ENCODE measurements at regions not wholly inside any gene's neighbourhood (a gene's known extent, or its start where the extent isn't known, plus 50 kb on each side); places are given as distances from the start of the nearest gene placed in this dataset.
"Not testable (repeated sequence)": the region's sequence is repeated elsewhere in the genome, so short reads cannot be mapped to it uniquely, and the experiment has no call there.

DNA sequence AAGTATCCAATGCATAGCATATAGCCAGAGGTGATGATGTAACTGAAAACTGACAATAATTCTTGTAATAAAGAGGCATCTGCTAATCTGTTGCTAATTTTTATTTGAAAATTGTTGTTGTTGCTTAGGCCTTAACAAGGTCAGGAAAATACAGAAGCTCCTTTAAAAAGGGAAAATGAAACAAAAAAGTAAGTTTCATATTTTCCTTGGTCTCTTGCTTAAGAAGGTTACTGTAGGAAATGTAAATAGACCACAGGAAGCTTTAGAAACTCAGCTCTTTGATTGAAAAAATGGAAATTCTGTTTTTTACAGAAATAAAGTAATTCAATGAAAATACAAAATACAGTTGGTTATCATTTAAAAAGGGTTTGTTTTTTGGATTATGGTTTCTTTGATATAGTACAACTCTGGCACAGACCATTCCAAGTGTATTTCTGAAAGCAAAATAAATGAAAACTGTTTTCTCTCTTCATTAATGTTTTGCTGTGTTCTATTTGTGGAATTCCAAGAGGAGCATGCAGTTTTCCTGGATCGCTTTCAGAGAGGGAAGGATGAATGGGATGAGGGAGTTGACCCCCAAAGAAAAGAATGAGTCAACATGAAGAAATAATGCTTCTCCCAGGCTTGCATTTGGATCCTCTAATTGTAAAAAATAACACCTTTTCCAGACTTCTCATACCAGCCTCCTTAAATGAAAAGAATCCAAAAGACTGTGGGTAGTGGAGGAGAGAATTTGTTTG, 398.0 kb upstream of the FAR2 start:
- no peak for FAIRE-seq
- TF ChIP-seq TAF1 (IDR thresholded peaks at IDR 0.05; ENCODE audit: borderline replicate concordance, low read depth, low read length) (no peak), POLR2AphosphoS5 (IDR thresholded peaks at IDR 0.05; ENCODE audit: low read depth, low read length) (no peak), POLR2A (IDR thresholded peaks at IDR 0.05; ENCODE audit: low read depth, low read length) (no peak)
- DNase-seq (ENCODE audit: insufficient read length) = no peak

DNA sequence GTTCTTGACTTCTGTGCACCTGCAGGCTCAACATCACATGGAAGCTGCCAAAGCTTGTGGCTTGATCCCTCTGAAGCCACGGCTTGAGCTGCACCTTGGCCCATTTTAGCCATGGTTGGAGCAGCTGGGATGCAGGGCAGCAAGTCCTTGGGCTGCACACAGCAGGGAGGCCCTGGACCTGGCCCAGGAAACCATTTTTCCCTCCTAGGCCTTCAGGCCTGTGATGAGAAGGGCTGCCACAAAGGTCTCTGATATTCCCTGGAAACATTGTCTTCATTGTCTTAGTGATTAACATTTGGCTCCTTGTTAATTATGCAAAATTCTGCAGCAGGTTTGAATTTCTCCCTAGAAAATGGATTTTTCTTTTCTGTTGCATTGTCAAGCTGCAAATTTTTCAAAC, 394.1 kb upstream of the FAR2 start:
- FAIRE-seq = no peak
- DNase-seq (ENCODE audit: insufficient read length) = no peak
- TF ChIP-seq POLR2AphosphoS5 (IDR thresholded peaks at IDR 0.05; ENCODE audit: low read depth, low read length) (no peak), POLR2A (IDR thresholded peaks at IDR 0.05; ENCODE audit: low read depth, low read length) (no peak), TAF1 (IDR thresholded peaks at IDR 0.05; ENCODE audit: borderline replicate concordance, low read depth, low read length) (no peak)

DNA sequence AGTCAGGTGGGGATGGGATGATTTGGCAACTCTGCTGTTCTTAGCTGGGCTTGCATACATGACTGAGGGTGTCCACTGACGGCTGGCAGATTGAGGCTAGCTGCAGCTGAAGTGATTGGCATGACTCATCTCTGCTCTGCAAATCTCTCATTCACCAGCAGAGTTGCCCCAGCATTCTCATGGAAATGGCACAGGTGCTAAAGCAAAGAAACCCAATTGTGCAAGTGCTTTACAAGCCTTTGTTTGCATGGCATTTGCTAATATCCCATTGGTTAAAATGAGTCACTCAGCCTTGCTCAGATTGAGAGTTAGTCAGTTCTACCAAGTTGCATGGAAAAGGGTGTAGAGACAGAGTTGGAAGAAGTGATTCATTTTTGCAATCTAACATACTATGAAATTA, 389.7 kb upstream of the FAR2 start:
- DNase-seq (ENCODE audit: insufficient read length) (no peak), FAIRE-seq (no peak)
- no peak for TF ChIP-seq POLR2AphosphoS5 (IDR thresholded peaks at IDR 0.05; ENCODE audit: low read depth, low read length)
- no peak for TF ChIP-seq POLR2A (IDR thresholded peaks at IDR 0.05; ENCODE audit: low read depth, low read length)
- no peak for TF ChIP-seq TAF1 (IDR thresholded peaks at IDR 0.05; ENCODE audit: borderline replicate concordance, low read depth, low read length)

DNA sequence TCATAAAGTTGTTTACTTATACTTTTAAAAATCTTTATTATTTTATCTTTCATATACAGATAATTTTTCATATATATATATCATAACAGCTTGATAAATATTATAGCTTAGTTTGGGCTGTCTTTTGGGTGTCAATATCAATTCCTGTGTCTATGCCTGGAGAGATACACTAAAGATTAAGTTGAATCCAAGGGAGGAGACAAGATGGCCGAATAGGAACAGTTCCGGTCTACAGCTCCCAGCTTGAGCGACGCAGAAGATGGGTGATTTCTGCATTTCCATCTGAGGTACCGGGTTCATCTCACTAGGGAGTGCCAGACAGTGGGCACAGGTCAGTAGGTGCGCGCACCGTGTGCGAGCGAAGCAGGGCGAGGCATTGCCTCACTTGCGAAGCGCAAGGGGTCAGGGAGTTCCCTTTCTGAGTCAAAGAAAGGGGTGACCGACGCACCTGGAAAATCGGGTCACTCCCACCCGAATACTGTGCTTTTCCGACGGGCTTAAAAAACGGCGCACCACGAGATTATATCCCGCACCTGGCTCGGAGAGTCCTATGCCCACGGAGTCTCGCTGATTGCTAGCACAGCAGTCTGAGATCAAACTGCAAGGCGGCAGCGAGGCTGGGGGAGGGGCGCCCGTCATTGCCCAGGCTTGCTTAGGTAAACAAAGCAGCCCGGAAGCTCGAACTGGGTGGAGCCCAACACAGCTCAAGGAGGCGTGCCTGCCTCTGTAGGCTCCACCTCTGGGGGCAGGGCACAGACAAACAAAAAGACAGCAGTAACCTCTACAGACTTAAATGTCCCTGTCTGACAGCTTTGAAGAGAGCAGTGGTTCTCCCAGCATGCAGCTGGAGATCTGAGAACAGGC, 388.8 kb upstream of the FAR2 start:
- FAIRE-seq; DNase-seq (ENCODE audit: insufficient read length): not testable (repeated sequence)

DNA sequence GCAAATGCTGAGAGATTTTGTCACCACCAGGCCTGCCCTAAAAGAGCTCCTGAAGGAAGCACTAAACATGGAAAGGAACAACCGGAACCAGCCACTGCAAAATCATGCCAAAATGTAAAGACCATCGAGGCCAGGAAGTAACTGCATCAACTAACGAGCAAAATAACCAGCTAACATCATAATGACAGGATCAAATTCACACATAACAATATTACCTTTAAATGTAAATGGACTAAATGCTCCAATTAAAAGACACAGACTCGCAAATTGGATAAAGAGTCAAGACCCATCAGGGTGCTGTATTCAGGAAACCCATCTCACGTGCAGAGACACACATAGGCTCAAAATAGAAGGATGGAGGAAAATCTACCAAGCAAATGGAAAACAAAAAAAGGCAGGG, 387.2 kb upstream of the FAR2 start:
- FAIRE-seq = not testable (repeated sequence)

DNA sequence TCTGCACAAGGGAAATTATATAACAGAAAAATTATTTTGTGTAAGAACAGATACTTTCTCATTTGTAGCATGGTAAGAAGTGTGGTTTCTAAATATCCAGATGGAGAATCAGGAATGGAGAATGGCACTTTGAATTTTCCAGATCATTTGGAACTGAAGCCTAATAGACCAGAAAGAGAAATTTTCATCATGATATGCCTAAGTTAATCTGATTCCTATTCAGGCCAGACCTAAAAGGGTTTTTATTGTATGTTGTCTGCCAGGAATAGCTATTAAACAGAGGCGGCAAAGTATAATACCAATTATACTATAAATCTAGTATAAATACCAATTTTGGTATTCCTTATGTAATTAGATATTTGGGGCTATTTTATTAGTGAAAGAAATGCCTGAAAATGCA, 382.7 kb upstream of the FAR2 start:
- FAIRE-seq = no peak
- TF ChIP-seq TAF1 (IDR thresholded peaks at IDR 0.05; ENCODE audit: borderline replicate concordance, low read depth, low read length) (no peak), POLR2AphosphoS5 (IDR thresholded peaks at IDR 0.05; ENCODE audit: low read depth, low read length) (no peak), POLR2A (IDR thresholded peaks at IDR 0.05; ENCODE audit: low read depth, low read length) (no peak)

More for the DNA sequence above, 387.2 kb upstream of the FAR2 start:
- DNase-seq (ENCODE audit: insufficient read length) = not testable (repeated sequence)

DNA sequence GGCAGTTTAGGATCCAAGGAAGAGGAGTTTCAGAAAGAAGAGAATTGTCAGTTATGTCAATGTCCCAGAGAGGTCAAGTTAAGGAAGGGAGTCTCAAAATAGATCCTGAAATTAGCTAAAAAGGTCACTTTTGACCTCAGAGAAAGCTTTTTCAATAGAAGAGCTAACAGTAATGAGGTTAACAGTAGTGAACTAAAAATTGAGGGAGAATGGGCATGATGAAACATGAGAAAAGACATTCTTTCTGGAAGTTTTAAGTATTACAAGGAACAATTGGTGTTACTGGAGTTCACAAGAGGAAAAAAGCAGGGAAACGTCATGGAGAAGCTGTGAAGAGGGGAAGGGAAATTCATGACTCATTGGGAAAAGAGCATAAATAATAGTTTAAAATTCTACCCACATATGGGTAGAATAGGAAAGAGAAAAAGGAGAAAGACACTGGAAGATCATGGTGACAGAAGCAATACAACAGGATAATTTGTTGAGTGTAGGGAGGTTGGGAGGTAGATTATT, 381.2 kb upstream of the FAR2 start:
- DNase-seq (ENCODE audit: insufficient read length) (no peak), FAIRE-seq (no peak)
- TF ChIP-seq POLR2A (IDR thresholded peaks at IDR 0.05; ENCODE audit: low read depth, low read length) = no peak
- no peak for TF ChIP-seq TAF1 (IDR thresholded peaks at IDR 0.05; ENCODE audit: borderline replicate concordance, low read depth, low read length)

More for the DNA sequence above, 382.7 kb upstream of the FAR2 start:
- no peak for DNase-seq (ENCODE audit: insufficient read length)

DNA sequence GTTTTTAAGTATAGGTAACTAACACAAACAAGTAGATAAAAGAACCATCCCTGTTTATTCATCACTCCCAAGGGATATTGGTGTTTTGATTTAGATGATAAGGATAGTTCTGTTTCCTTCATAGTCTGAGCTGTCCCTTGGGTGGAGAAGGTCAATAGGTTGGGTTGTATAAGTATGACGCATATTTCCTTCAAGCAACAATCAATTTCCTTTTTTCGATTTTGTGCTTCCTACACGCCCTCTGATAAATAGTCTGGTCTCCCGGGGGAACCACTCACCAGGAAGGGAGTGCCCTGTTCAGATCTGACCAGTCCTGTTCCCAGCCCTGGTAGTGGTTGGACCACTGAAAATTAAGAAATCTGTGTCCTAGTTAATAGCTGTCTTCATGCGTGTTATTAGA, 378.8 kb upstream of the FAR2 start:
- FAIRE-seq = no peak
- no peak for TF ChIP-seq POLR2A (IDR thresholded peaks at IDR 0.05; ENCODE audit: low read depth, low read length)
- TF ChIP-seq TAF1 (IDR thresholded peaks at IDR 0.05; ENCODE audit: borderline replicate concordance, low read depth, low read length) = no peak
- no peak for TF ChIP-seq POLR2AphosphoS5 (IDR thresholded peaks at IDR 0.05; ENCODE audit: low read depth, low read length)
- no peak for DNase-seq (ENCODE audit: insufficient read length)

DNA sequence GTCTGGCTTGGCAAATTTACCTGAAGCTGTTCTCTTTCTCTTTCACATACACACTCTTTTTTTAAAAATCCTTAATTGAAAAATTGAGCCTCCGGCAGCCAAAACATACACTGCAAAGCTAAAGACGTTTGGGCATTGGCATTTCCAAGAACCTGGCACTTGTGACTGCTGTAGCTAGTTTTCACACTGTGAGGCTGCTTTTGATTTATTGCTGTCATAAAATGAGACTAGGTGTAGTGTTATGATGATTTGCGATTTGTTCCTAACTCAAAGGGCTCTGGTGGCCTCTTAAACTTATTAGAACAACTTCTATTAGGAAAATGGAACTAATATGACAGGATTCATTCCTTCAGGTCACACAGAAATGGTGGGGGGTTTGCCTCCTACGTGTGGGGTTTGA, 377.1 kb upstream of the FAR2 start:
- no peak for DNase-seq (ENCODE audit: insufficient read length)
- TF ChIP-seq POLR2AphosphoS5 (IDR thresholded peaks at IDR 0.05; ENCODE audit: low read depth, low read length) (no peak), POLR2A (IDR thresholded peaks at IDR 0.05; ENCODE audit: low read depth, low read length) (no peak), TAF1 (IDR thresholded peaks at IDR 0.05; ENCODE audit: borderline replicate concordance, low read depth, low read length) (no peak)
- FAIRE-seq = no peak

DNA sequence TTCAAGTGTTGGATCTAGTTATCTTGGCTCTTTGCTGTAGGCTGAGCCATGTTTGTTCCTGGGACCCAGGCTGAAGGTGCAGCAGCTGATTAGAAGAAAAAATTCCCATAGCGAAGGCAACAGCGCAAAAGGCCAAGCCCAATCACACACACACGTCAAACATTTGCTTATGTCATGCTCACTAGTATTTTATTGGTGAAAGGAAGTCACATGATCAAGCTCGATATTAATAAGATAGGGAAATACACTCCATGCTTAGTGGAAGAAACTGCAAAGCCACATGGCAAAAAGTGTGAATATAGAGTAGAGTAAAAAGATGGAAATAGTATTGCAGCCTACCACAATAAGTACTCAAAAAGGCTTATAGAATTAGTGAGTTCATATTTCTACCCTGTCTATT, 373.5 kb upstream of the FAR2 start:
- TF ChIP-seq POLR2AphosphoS5 (IDR thresholded peaks at IDR 0.05; ENCODE audit: low read depth, low read length) (no peak), TAF1 (IDR thresholded peaks at IDR 0.05; ENCODE audit: borderline replicate concordance, low read depth, low read length) (no peak), POLR2A (IDR thresholded peaks at IDR 0.05; ENCODE audit: low read depth, low read length) (no peak)
- FAIRE-seq (no peak), DNase-seq (ENCODE audit: insufficient read length) (no peak)

DNA sequence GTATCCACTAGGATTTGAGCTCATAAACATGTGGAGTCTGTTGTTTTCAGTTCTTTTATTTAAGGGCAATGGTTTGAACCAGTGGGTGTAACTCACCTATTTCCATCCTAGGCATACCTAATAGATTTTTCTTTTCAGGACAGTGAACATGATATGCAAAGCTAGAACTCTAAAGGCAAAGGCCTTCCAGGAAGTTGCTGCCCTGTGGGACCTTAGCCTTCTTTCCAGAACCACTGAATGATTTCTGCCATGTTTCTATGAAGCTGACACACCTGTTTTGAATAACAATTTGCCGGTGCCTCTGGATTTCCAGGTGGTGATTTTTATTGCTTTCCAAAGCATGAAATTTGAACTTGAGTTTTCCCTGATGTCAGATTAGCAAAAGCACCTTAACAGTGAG, 372.9 kb upstream of the FAR2 start:
- DNase-seq (ENCODE audit: insufficient read length) = no peak
- TF ChIP-seq POLR2A (IDR thresholded peaks at IDR 0.05; ENCODE audit: low read depth, low read length) = no peak
- TF ChIP-seq POLR2AphosphoS5 (IDR thresholded peaks at IDR 0.05; ENCODE audit: low read depth, low read length) = no peak
- no peak for FAIRE-seq

DNA sequence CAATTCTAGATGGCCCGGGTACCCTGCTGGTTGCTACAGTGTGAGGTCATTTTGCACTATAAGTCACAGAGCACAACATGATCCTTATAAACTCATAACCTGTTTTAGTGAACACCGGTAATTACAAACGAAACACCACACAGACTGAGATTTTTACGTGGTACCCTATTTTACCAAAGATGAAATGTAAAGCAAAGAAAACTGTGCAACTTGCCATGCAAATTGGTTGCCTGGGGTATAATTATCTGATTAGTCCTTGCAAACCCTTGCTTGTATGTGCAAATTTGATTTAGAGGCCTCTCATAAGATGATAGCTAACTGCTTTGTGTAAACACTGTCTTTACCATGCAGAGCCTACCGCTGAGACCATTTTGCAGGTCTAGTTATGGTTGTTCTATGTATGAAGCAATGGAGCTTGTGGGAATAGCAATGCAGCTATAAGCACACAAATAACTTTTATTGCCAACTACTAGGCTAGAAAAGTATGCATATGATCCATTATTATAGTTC, 372.1 kb upstream of the FAR2 start:
- TF ChIP-seq POLR2AphosphoS5 (IDR thresholded peaks at IDR 0.05; ENCODE audit: low read depth, low read length) (no peak), TAF1 (IDR thresholded peaks at IDR 0.05; ENCODE audit: borderline replicate concordance, low read depth, low read length) (no peak), POLR2A (IDR thresholded peaks at IDR 0.05; ENCODE audit: low read depth, low read length) (no peak)
- FAIRE-seq = no peak
- DNase-seq (ENCODE audit: insufficient read length) = no peak
